ENCODE measurements at regions not wholly inside any gene's neighbourhood (a gene's known extent, or its start where the extent isn't known, plus 50 kb on each side); places are given as distances from the start of the nearest gene placed in this dataset.
"Not testable (repeated sequence)": the region's sequence is repeated elsewhere in the genome, so short reads cannot be mapped to it uniquely, and the experiment has no call there.

- DNase-seq, result not testable (repeated sequence)
Observed at GRCh38 chr12:14032191-14032590, 50.8 kb upstream of the GRIN2B start.

- DNase-seq, result no peak
Observed at GRCh38 chr12:14043776-14044175, 62.4 kb upstream of the GRIN2B start.

- DNase-seq, result no peak
Observed at GRCh38 chr12:14048941-14049545, 67.6 kb upstream of the GRIN2B start.

- no peak for DNase-seq
Observed at GRCh38 chr12:14057895-14058294, 76.5 kb upstream of the GRIN2B start.

- DNase-seq, result no peak
Observed at GRCh38 chr12:14058717-14059116, 77.3 kb upstream of the GRIN2B start.

- DNase-seq, result no peak
Observed at GRCh38 chr12:14059548-14059947, 78.1 kb upstream of the GRIN2B start.

GRCh38 chr12:14065616-14066015 lies 84.2 kb upstream of the GRIN2B start:
- DNase-seq, result no peak

- DNase-seq, result no peak
Observed at GRCh38 chr12:14066021-14066420, 84.6 kb upstream of the GRIN2B start.

- DNase-seq, result no peak
Observed at GRCh38 chr12:14068961-14069360, 87.6 kb upstream of the GRIN2B start.

GRCh38 chr12:14071833-14072232 lies 90.4 kb upstream of the GRIN2B start:
- no peak for DNase-seq

- DNase-seq, result no peak
Observed at GRCh38 chr12:14072987-14073386, 91.6 kb upstream of the GRIN2B start.

- DNase-seq, result no peak
Observed at GRCh38 chr12:14075797-14076393, 94.5 kb upstream of the GRIN2B start.

GRCh38 chr12:14076538-14076937 lies 95.1 kb upstream of the GRIN2B start:
- DNase-seq, result no peak

GRCh38 chr12:14086838-14087237 lies 105.4 kb upstream of the GRIN2B start:
- no peak for DNase-seq

GRCh38 chr12:14099994-14100393 lies 118.6 kb upstream of the GRIN2B start:
- DNase-seq, result no peak

- DNase-seq, result not testable (repeated sequence)
Observed at GRCh38 chr12:14101556-14101955, 120.2 kb upstream of the GRIN2B start.

GRCh38 chr12:14111230-14111865 lies 129.9 kb upstream of the GRIN2B start:
- no peak for DNase-seq

GRCh38 chr12:14113031-14113430 lies 131.6 kb upstream of the GRIN2B start:
- DNase-seq, result no peak

GRCh38 chr12:14126692-14127091 lies 145.3 kb upstream of the GRIN2B start:
- DNase-seq, result no peak

GRCh38 chr12:14129611-14130195 lies 148.3 kb upstream of the GRIN2B start:
- DNase-seq, result no peak

GRCh38 chr12:14135996-14136395 lies 154.6 kb upstream of the GRIN2B start:
- no peak for DNase-seq

- DNase-seq, result no peak
Observed at GRCh38 chr12:14138495-14138894, 157.1 kb upstream of the GRIN2B start.

- no peak for DNase-seq
Observed at GRCh38 chr12:14148489-14149270, 167.3 kb upstream of the GRIN2B start.

Data from cerebellar nuclear complex (tissue), 1 donor.